Endodermal cell (in vitro differentiated cells): ENCODE measurements at regions not wholly inside any gene's neighbourhood (a gene's known extent, or its start where the extent isn't known, plus 50 kb on each side); places are given as distances from the start of the nearest gene placed in this dataset.

Experiments used
- DNase-seq: peaks from one replicate; pipeline ENCODE4 v3.0.0-alpha.2; 2017
- H3K27ac ChIP-seq: 2 replicates; pipeline ENCODE4 v1.5.1; 2013; ENCODE audit warnings: mild to moderate bottlenecking, low read depth, low read length, moderate library complexity
- H3K27me3 ChIP-seq: 2 replicates; pipeline ENCODE4 v1.6.1; 2013; ENCODE audit warnings: mild to moderate bottlenecking, low read length, moderate library complexity; ENCODE audit not compliant: insufficient read depth, control insufficient read depth, poor library complexity, severe bottlenecking
- H3K36me3 ChIP-seq: 2 replicates; pipeline ENCODE4 v1.7.0; 2013; ENCODE audit warnings: mild to moderate bottlenecking, low read length, moderate library complexity; ENCODE audit not compliant: control insufficient read depth, insufficient read depth
- H3K4me1 ChIP-seq: one replicate; pipeline ENCODE4 v1.7.0; 2013; ENCODE audit warnings: low read length; ENCODE audit not compliant: control insufficient read depth, insufficient read depth
- H3K4me3 ChIP-seq: 2 replicates; pipeline ENCODE4 v1.5.1; 2013; ENCODE audit warnings: mild to moderate bottlenecking, low read length, moderate library complexity
- H3K9ac ChIP-seq: 2 replicates; pipeline ENCODE4 v1.6.1; 2013; ENCODE audit warnings: mild to moderate bottlenecking, low read length, moderate library complexity; ENCODE audit not compliant: poor library complexity, severe bottlenecking; ENCODE audit errors: extremely low read depth
- H3K9me3 ChIP-seq: 2 replicates; pipeline ENCODE4 v1.6.1; 2013; ENCODE audit warnings: mild to moderate bottlenecking, low read length, moderate library complexity; ENCODE audit not compliant: control insufficient read depth
- H3K27ac Mint-ChIP-seq: 2 replicates; pipeline ENCODE4 v1.8.0; 2020; ENCODE audit warnings: mixed read lengths
- H3K27me3 Mint-ChIP-seq: 2 replicates; pipeline ENCODE4 v1.8.0; 2021; ENCODE audit warnings: mild to moderate bottlenecking, mixed read lengths; ENCODE audit not compliant: insufficient read depth
- H3K36me3 Mint-ChIP-seq: 2 replicates; pipeline ENCODE4 v1.8.0; 2020; ENCODE audit warnings: low read depth, mixed read lengths
- H3K4me1 Mint-ChIP-seq: 2 replicates; pipeline ENCODE4 v1.8.0; 2020; ENCODE audit warnings: mixed read lengths
- H3K4me3 Mint-ChIP-seq: 2 replicates; pipeline ENCODE4 v1.8.0; 2020; ENCODE audit warnings: mild to moderate bottlenecking, moderate library complexity, mixed read lengths
- H3K9me3 Mint-ChIP-seq: 2 replicates; pipeline ENCODE4 v1.8.0; 2020; ENCODE audit warnings: mild to moderate bottlenecking, mixed read lengths
- WGBS, 2 experiments: methylation state at CpG; one replicate each; pipeline versions ENCODE4 v1.1.5 to v1.1.7; 2013; ENCODE audit warnings: missing lambda C conversion rate in 2 of 2, mixed read lengths in 1 of 2; ENCODE audit not compliant: insufficient coverage in 1 of 2, insufficient read length in 1 of 2; 5-methylcytosine and 5-hydroxymethylcytosine counted together
- TF ChIP-seq, protein P1 (sequence below): fragments of 200-600 bp; sonication (generic); conservative IDR thresholded peaks from 2 replicates; pipeline ENCODE4 v1.5.0; 2021; ENCODE audit warnings: antibody characterized with exemption, mild to moderate bottlenecking

- H3K9me3 ChIP-seq, result peaks cover 9% of the 10 kb centered on the region
- no peak overlapping the region for H3K27ac ChIP-seq
- no peak overlapping the region for H3K4me3 Mint-ChIP-seq
- H3K9ac ChIP-seq, result no peak overlapping the region
- H3K27ac Mint-ChIP-seq, result no peak overlapping the region
- peaks cover 37% of the 10 kb centered on the region for H3K4me1 Mint-ChIP-seq
- peaks cover 11% of the 10 kb centered on the region for H3K9me3 Mint-ChIP-seq
- DNase-seq, result no peak
- H3K27me3 ChIP-seq, result no peaks in the 10 kb centered on the region
- H3K36me3 ChIP-seq, result no peaks in the 10 kb centered on the region
- TF ChIP-seq, protein P1, sequence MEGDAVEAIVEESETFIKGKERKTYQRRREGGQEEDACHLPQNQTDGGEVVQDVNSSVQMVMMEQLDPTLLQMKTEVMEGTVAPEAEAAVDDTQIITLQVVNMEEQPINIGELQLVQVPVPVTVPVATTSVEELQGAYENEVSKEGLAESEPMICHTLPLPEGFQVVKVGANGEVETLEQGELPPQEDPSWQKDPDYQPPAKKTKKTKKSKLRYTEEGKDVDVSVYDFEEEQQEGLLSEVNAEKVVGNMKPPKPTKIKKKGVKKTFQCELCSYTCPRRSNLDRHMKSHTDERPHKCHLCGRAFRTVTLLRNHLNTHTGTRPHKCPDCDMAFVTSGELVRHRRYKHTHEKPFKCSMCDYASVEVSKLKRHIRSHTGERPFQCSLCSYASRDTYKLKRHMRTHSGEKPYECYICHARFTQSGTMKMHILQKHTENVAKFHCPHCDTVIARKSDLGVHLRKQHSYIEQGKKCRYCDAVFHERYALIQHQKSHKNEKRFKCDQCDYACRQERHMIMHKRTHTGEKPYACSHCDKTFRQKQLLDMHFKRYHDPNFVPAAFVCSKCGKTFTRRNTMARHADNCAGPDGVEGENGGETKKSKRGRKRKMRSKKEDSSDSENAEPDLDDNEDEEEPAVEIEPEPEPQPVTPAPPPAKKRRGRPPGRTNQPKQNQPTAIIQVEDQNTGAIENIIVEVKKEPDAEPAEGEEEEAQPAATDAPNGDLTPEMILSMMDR, result no peak
- H3K4me3 ChIP-seq, result peak overlapping the region; percentile 24
- peaks cover 4% of the 10 kb centered on the region for H3K36me3 Mint-ChIP-seq
- WGBS, 2 experiments, result no CpG with 5 or more reads among the region's 1 CpG
- no peaks in the 10 kb centered on the region for H3K27me3 Mint-ChIP-seq
- peaks cover 10% of the 10 kb centered on the region for H3K4me1 ChIP-seq
Measured at GRCh38 chr13:40120288-40120687, 464.8 kb downstream of the COG6 start.

GRCh38 chr13:40120781-40121180 is 465.3 kb downstream of the COG6 start:
- Mint-ChIP-seq H3K36me3 (peaks cover 4% of the 10 kb centered on the region), H3K27ac (no peak overlapping the region), H3K4me1 (peaks cover 32% of the 10 kb centered on the region), H3K4me3 (no peak overlapping the region), H3K27me3 (no peaks in the 10 kb centered on the region), H3K9me3 (peaks cover 11% of the 10 kb centered on the region)
- 87 to 98% methylated on average over 3 of the region's 4 CpGs for WGBS, 2 experiments
- peaks cover 7% of the 10 kb centered on the region for H3K4me1 ChIP-seq
- H3K4me3 ChIP-seq, result no peak overlapping the region
- no peaks in the 10 kb centered on the region for H3K36me3 ChIP-seq
- H3K27me3 ChIP-seq, result no peaks in the 10 kb centered on the region
- DNase-seq, result no peak
- TF ChIP-seq, protein P1, result no peak
- peaks cover 9% of the 10 kb centered on the region for H3K9me3 ChIP-seq
- H3K27ac ChIP-seq, result no peak overlapping the region
- no peak overlapping the region for H3K9ac ChIP-seq

DNA sequence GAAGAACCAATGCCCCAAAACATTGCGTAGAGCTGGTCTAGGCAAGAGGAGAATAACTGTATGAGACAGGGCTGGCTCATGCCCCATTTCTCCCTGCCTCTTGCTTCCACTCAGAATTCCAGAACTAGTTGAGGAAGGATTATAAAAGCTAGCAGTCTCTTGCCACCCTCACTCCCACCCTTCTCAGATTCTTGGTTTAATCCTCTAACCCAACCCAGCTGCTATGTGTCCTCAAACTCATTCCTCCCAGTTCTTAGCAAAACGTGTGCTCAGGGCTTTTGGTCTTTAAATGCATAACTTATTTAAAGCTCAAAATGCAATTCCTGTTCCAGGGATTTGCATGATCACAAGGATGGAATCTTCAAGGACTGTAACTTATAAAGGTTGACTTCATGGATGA is 466.3 kb downstream of the COG6 start:
- Histone ChIP-seq H3K4me3 (no peak overlapping the region), H3K27ac (no peak overlapping the region), H3K27me3 (no peaks in the 10 kb centered on the region), H3K9ac (no peak overlapping the region), H3K9me3 (peaks cover 9% of the 10 kb centered on the region), H3K36me3 (no peaks in the 10 kb centered on the region), H3K4me1 (peaks cover 4% of the 10 kb centered on the region)
- H3K9me3 Mint-ChIP-seq, result peaks cover 11% of the 10 kb centered on the region
- no peaks in the 10 kb centered on the region for H3K27me3 Mint-ChIP-seq
- peaks cover 4% of the 10 kb centered on the region for H3K36me3 Mint-ChIP-seq
- no peak overlapping the region for H3K4me3 Mint-ChIP-seq
- no peak for DNase-seq
- no peak overlapping the region for H3K27ac Mint-ChIP-seq
- WGBS, 2 experiments, result 86 to 100% methylated on average over 1 to 2 of the region's 2 CpGs
- TF ChIP-seq, protein P1, result no peak
- H3K4me1 Mint-ChIP-seq, result peaks cover 32% of the 10 kb centered on the region
